HCT116 (cell line): ENCODE measurements at regions not wholly inside any gene's neighbourhood (a gene's known extent, or its start where the extent isn't known, plus 50 kb on each side); places are given as distances from the start of the nearest gene placed in this dataset.

Source experiments
- ATAC-seq: fragments of 200-7000 bp; cut with Tn5 transposase; 2 replicates; pipeline ENCODE4 v1.9.1; 2020; ENCODE audit warnings: mild to moderate bottlenecking, moderate library complexity
- BruUV-seq: library from RNA; stranded (reverse); fragments of 400-500 nt; replicated peaks from 2 replicates; lab custom pipeline; 2021; lab: Mats Ljungman, UMichigan
- CTCF ChIA-PET: fragments of 300-600 bp; sonication (Branson Sonifier 250); formaldehyde crosslinking; loops from one replicate; lab custom pipeline; 2021; ENCODE audit warnings: antibody characterized with exemption; lab: Charles Lee
- POLR2A ChIA-PET: fragments of 300-600, 350-600 bp; sonication (Branson Sonifier 250); formaldehyde crosslinking; loops from one replicate; lab custom pipeline; 2021; ENCODE audit warnings: antibody characterized with exemption; lab: Charles Lee
- RAD21 ChIA-PET, 2 experiments: fragments of 300-600 bp; sonication (Branson Sonifier 250); formaldehyde crosslinking; loops; one replicate each; lab custom pipeline; 2023; ENCODE audit warnings: low total read pairs in 2 of 2; ENCODE audit not compliant: uncharacterized antibody in 2 of 2, unreplicated experiment in 2 of 2, low non-redundant PET in 1 of 2; lab: Charles Lee
- DNase-seq: peaks from one replicate; pipeline ENCODE4 v3.0.0-alpha.2; 2010; ENCODE audit warnings: low read depth, low spot score
- H2AFZ ChIP-seq: fragments of 200-600 bp; shearing (Covaris generic), sonication (generic); 2 replicates; pipeline ENCODE4 v1.6.1; 2017; ENCODE audit warnings: low read depth, mixed run types, mixed read lengths, antibody characterized with exemption, low read length; ENCODE audit not compliant: poor library complexity, severe bottlenecking
- H3K27ac ChIP-seq: 2 replicates; pipeline ENCODE4 v1.5.1; 2012; ENCODE audit warnings: low read depth, low read length
- H3K27me3 ChIP-seq: fragments of 200-600 bp; sonication (generic); 2 replicates; pipeline ENCODE4 v1.6.1; 2016; ENCODE audit warnings: mixed run types, low read length, mixed read lengths; ENCODE audit not compliant: insufficient read depth
- H3K36me3 ChIP-seq, 2 experiments: fragments of 200-500 bp in 1 of 2; fragments of 200-600 bp in 1 of 2; sonication (Bioruptor generic) in 1 of 2; sonication (generic) in 1 of 2; 2 replicates each; pipeline versions ENCODE4 v1.5.1 to v1.6.1; 2014 to 2016; ENCODE audit warnings: low read length in 2 of 2, inconsistent platforms in 1 of 2, mixed read lengths in 1 of 2, mixed run types in 1 of 2; ENCODE audit not compliant: insufficient read depth in 2 of 2, control insufficient read depth in 1 of 2
- H3K4me1 ChIP-seq, 2 experiments: fragments of 200-600 bp in 1 of 2; sonication (generic) in 1 of 2; 2 replicates each; pipeline versions ENCODE4 v1.5.1 to v1.6.1; 2012 to 2017; ENCODE audit warnings: low read length in 2 of 2, inconsistent platforms in 1 of 2, mild to moderate bottlenecking in 1 of 2, mixed read lengths in 1 of 2, mixed run types in 1 of 2, moderate library complexity in 1 of 2; ENCODE audit not compliant: insufficient read depth in 2 of 2, control insufficient read depth in 1 of 2
- H3K4me2 ChIP-seq: fragments of 200-600 bp; sonication (generic); 2 replicates; pipeline ENCODE4 v1.6.1; 2017; ENCODE audit warnings: mixed run types, low read length, mixed read lengths
- H3K4me3 ChIP-seq, 2 experiments: fragments of 200-600 bp in 1 of 2; sonication (generic) in 1 of 2; replicated peaks in 1 of 2; 2 replicates each; pipeline ENCODE4 v1.5.1; 2011 to 2016; ENCODE audit warnings: low read length in 2 of 2, control low read depth in 1 of 2, low read depth in 1 of 2, mild to moderate bottlenecking in 1 of 2, mixed read lengths in 1 of 2, mixed run types in 1 of 2
- H3K79me2 ChIP-seq: fragments of 200-600 bp; sonication (generic); 2 replicates; pipeline ENCODE4 v1.6.1; 2017; ENCODE audit warnings: mild to moderate bottlenecking, mixed run types, low read length, moderate library complexity, mixed read lengths; ENCODE audit not compliant: insufficient read depth
- H3K9ac ChIP-seq: fragments of 200-600 bp; sonication (generic); 2 replicates; pipeline ENCODE4 v1.6.1; 2016; ENCODE audit warnings: low read length, mixed read lengths
- H3K9me2 ChIP-seq: fragments of 200-600 bp; sonication (generic), shearing (Covaris generic); 2 replicates; pipeline ENCODE4 v1.6.1; 2017; ENCODE audit warnings: mixed run types, mild to moderate bottlenecking, moderate library complexity; ENCODE audit not compliant: insufficient read depth
- H3K9me3 ChIP-seq, 2 experiments: fragments of 200-500 bp in 1 of 2; fragments of 200-600 bp in 1 of 2; sonication (Bioruptor generic) in 1 of 2; sonication (generic) in 1 of 2; 2 replicates each; pipeline ENCODE4 v1.6.1; 2014 to 2017; ENCODE audit warnings: low read length in 2 of 2, mixed read lengths in 2 of 2, inconsistent platforms in 1 of 2, low read depth in 1 of 2, mild to moderate bottlenecking in 1 of 2, mixed run types in 1 of 2, moderate library complexity in 1 of 2; ENCODE audit not compliant: control insufficient read depth in 1 of 2, insufficient read depth in 1 of 2
- H4K20me1 ChIP-seq: fragments of 200-600 bp; sonication (generic), shearing (Covaris generic); 2 replicates; pipeline ENCODE4 v1.6.1; 2017; ENCODE audit warnings: mixed run types, mild to moderate bottlenecking, moderate library complexity; ENCODE audit not compliant: insufficient read depth
- CBX3 ChIP-seq: IDR thresholded peaks from 2 replicates; pipeline ENCODE4 v1.6.1; 2012; ENCODE audit warnings: low read depth
- EGR1 ChIP-seq: IDR thresholded peaks from 2 replicates; pipeline ENCODE4 v1.6.1; 2012; ENCODE audit warnings: low read depth
- ELF1 ChIP-seq: IDR thresholded peaks from 2 replicates; pipeline ENCODE4 v1.6.1; 2012; ENCODE audit warnings: low read depth, borderline replicate concordance
- EZH2 ChIP-seq: fragments of 200-600 bp; sonication (generic); IDR thresholded peaks from 2 replicates; pipeline ENCODE4 v1.6.1; 2017; ENCODE audit warnings: antibody characterized with exemption, mixed run types
- EZH2phosphoT487 ChIP-seq: fragments of 200-600 bp; IDR thresholded peaks from 2 replicates; pipeline ENCODE4 v1.6.1; 2018; ENCODE audit warnings: antibody characterized with exemption, borderline replicate concordance
- FOSL1 ChIP-seq: IDR thresholded peaks from 2 replicates; pipeline ENCODE4 v1.6.1; 2012; ENCODE audit warnings: low read depth
- POLR2AphosphoS5 ChIP-seq: IDR thresholded peaks from 2 replicates; pipeline ENCODE4 v1.6.1; 2011; ENCODE audit warnings: mild to moderate bottlenecking, low read depth, low read length, moderate library complexity
- SP1 ChIP-seq: IDR thresholded peaks from 2 replicates; pipeline ENCODE4 v1.6.1; 2012; ENCODE audit warnings: low read depth
- TCF7L2 ChIP-seq: IDR thresholded peaks from 2 replicates; pipeline ENCODE4 v1.7.0; 2011; ENCODE audit warnings: borderline replicate concordance, inconsistent platforms; ENCODE audit not compliant: insufficient read depth, insufficient read length; ENCODE audit errors: extremely low read depth
- YY1 ChIP-seq: IDR thresholded peaks from 2 replicates; pipeline ENCODE4 v1.6.1; 2011; ENCODE audit warnings: low read length, low read depth, moderate library complexity, mild to moderate bottlenecking; ENCODE audit not compliant: insufficient replicate concordance; ENCODE audit errors: extremely low read depth
- ZFX ChIP-seq: fragments of 450-650 bp; IDR thresholded peaks from 2 replicates; pipeline ENCODE4 v1.6.1; 2017
- ZNF274 ChIP-seq: fragments of 200-500 bp; sonication (Bioruptor generic); IDR thresholded peaks from 2 replicates; pipeline ENCODE4 v1.6.1; 2014; ENCODE audit warnings: mild to moderate bottlenecking, low read depth, low read length, inconsistent platforms
- intact Hi-C: fragments of 100-400 bp; cut with micrococcal nuclease; formaldehyde crosslinking; loops from 2 replicates; pipeline ENCODE4 v1.10.0; 2022
- TF ChIP-seq, protein P1 (sequence below), 3 experiments: fragments of 200-600 bp in 1 of 3; sonication (generic) in 1 of 3; IDR thresholded peaks in 2 of 3; conservative IDR thresholded peaks in 1 of 3; 2 replicates each; pipeline ENCODE4 v1.5.1; 2012 to 2017; ENCODE audit warnings: low read depth in 2 of 3, low read length in 2 of 3, antibody characterized with exemption in 1 of 3, borderline replicate concordance in 1 of 3, control low read depth in 1 of 3, mild to moderate bottlenecking in 1 of 3, mixed read lengths in 1 of 3, mixed run types in 1 of 3, moderate library complexity in 1 of 3; ENCODE audit not compliant: insufficient read depth in 1 of 3
- TF ChIP-seq, protein P2 (sequence below): IDR thresholded peaks from 2 replicates; pipeline ENCODE4 v1.6.1; 2012

DNA sequence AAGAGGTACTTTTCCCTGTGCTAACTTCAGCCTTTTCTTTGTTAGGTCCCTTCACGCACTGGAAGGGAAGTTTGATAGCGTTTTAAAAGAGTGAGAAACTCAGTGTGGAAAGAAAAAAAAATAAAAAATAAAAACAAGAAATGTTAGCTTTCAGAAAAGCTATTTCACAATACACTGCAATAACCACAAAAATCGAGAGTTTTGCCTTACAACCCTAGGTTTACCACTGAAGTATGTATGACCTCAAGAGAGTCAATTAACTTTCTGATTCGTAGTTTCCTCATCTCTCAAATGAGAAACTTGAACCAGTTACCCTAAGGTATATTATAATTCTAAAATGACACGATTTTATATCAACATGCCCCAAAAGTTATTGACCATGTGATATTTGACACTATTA lies 93.9 kb upstream of the JADE1 start:
- no peaks in the 10 kb centered on the region for H3K27me3 ChIP-seq
- no peak overlapping the region for H3K27ac ChIP-seq
- H3K4me3 ChIP-seq: no peak overlapping the region
- no peaks in the 10 kb centered on the region for H3K9me3 ChIP-seq
- no peak overlapping the region for H2AFZ ChIP-seq
- H3K79me2 ChIP-seq: no peaks in the 10 kb centered on the region
- H3K4me1 ChIP-seq: no peaks in the 10 kb centered on the region
- ChIA-PET POLR2A (no interaction called here), RAD21 (no interaction called here)
- BruUV-seq: no TSS peak
- TF ChIP-seq ZNF274: no peak
- TF ChIP-seq, all 23 proteins: peak for 0
- no peaks in the 10 kb centered on the region for H3K9me2 ChIP-seq
- ATAC-seq (no peak), DNase-seq (no peak)
- intact Hi-C loops: no loop called here
- H3K4me2 ChIP-seq: no peak overlapping the region
- CTCF ChIA-PET: no interaction called here
- H4K20me1 ChIP-seq: no peaks in the 10 kb centered on the region
- no peak overlapping the region for H3K9ac ChIP-seq
- no peaks in the 10 kb centered on the region for H3K36me3 ChIP-seq

DNA sequence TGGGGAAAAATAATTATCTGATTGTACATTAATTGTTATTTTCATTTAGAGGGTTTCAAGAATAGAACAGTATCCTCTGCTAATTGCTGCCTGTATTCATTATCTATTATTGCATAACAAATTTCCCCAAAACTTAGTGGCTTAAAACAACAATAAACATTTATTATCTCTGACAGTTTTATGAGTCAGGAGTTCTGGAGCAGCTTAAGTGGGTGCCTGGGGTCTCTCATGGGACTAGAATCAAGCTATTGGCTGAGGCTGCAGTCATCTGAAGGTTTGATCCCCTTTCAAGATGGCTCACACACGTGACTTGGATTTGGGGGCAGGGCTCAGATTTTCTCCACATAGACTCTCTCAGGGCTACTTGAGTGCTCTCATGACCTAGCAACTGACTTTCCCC lies 98.1 kb upstream of the JADE1 start:
- POLR2A ChIA-PET: no interaction called here
- intact Hi-C loops: no loop called here
- BruUV-seq: no TSS peak

More for the DNA sequence above, 98.1 kb upstream of the JADE1 start:
- Histone ChIP-seq H3K9me2 (no peaks in the 10 kb centered on the region), H3K36me3 (no peaks in the 10 kb centered on the region), H3K27ac (no peak overlapping the region), H4K20me1 (no peaks in the 10 kb centered on the region), H2AFZ (no peak overlapping the region), H3K4me3 (no peak overlapping the region), H3K79me2 (no peaks in the 10 kb centered on the region), H3K4me2 (no peak overlapping the region), H3K4me1 (no peaks in the 10 kb centered on the region), H3K9me3 (no peaks in the 10 kb centered on the region), H3K27me3 (no peaks in the 10 kb centered on the region), H3K9ac (no peak overlapping the region)
- ATAC-seq (no peak), DNase-seq (no peak)
- ChIA-PET CTCF (no interaction called here), RAD21 (no interaction called here)
- TF ChIP-seq FOSL1 (no peak), EGR1 (no peak), EZH2 (no peak), SP1 (no peak), CBX3 (no peak), ELF1 (no peak), POLR2AphosphoS5 (no peak), ZNF274 (no peak), ZFX (no peak), EZH2phosphoT487 (no peak), TCF7L2 (no peak), YY1 (no peak)
- TF ChIP-seq, protein P1, sequence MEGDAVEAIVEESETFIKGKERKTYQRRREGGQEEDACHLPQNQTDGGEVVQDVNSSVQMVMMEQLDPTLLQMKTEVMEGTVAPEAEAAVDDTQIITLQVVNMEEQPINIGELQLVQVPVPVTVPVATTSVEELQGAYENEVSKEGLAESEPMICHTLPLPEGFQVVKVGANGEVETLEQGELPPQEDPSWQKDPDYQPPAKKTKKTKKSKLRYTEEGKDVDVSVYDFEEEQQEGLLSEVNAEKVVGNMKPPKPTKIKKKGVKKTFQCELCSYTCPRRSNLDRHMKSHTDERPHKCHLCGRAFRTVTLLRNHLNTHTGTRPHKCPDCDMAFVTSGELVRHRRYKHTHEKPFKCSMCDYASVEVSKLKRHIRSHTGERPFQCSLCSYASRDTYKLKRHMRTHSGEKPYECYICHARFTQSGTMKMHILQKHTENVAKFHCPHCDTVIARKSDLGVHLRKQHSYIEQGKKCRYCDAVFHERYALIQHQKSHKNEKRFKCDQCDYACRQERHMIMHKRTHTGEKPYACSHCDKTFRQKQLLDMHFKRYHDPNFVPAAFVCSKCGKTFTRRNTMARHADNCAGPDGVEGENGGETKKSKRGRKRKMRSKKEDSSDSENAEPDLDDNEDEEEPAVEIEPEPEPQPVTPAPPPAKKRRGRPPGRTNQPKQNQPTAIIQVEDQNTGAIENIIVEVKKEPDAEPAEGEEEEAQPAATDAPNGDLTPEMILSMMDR (IDR thresholded peaks at IDR 0.05 in 2 of 3, conservative IDR thresholded peaks at IDR 0.05 in 1 of 3; ENCODE audit: borderline replicate concordance in 1 of 3, insufficient read depth in 1 of 3, low read depth in 2 of 3, low read length in 2 of 3): no peak
- TF ChIP-seq, protein P2, sequence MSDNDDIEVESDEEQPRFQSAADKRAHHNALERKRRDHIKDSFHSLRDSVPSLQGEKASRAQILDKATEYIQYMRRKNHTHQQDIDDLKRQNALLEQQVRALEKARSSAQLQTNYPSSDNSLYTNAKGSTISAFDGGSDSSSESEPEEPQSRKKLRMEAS: no peak
